ENCODE measurements at regions not wholly inside any gene's neighbourhood (a gene's known extent, or its start where the extent isn't known, plus 50 kb on each side); places are given as distances from the start of the nearest gene placed in this dataset.

- TF ChIP-seq CTCF (IDR thresholded peaks at IDR 0.05), result no peak
- TF ChIP-seq POLR2A (IDR thresholded peaks at IDR 0.05), result no peak
Observed at GRCh38 chr14:85186082-85186481, 343.9 kb upstream of the FLRT2 start.
